ENCODE measurements at regions not wholly inside any gene's neighbourhood (a gene's known extent, or its start where the extent isn't known, plus 50 kb on each side); places are given as distances from the start of the nearest gene placed in this dataset.
"Not testable (repeated sequence)": the region's sequence is repeated elsewhere in the genome, so short reads cannot be mapped to it uniquely, and the experiment has no call there.

DNA sequence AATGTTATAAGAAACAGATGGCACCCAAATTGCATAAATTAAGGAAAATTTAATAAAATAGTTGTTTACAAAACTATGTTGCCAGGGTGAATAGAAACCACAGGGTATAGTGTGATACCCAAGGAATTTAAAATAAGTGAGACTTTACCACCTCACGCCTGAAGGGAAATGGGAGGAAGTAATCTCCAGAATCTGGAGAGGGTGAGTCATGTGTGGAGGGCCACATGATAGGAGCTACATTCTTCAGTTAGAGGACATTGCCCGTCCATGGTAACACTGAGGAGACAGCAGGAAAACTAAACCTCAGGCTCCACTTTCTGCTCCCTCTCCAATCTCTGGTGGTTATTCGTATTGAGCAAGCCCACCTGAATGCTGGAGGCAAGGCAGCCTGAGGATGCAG lies 97.2 kb upstream of the NXPH2 start:
- ATAC-seq, result no peak
- WGBS, 2 donors (ENCODE audit: low coverage in 1 of 2), result 81 to 100% methylated on average over 2 to 3 of the region's 3 CpGs
- no peaks in the 10 kb centered on the region for H3K36me3 ChIP-seq
- H3K4me3 ChIP-seq, result no peak overlapping the region
- H3K9me3 ChIP-seq, result no peaks in the 10 kb centered on the region
- no peak overlapping the region for H3K27ac ChIP-seq
- H3K27me3 ChIP-seq, result no peaks in the 10 kb centered on the region
- TF ChIP-seq POLR2A (IDR thresholded peaks at IDR 0.05), result no peak
- H3K4me1 ChIP-seq, result no peaks in the 10 kb centered on the region

DNA sequence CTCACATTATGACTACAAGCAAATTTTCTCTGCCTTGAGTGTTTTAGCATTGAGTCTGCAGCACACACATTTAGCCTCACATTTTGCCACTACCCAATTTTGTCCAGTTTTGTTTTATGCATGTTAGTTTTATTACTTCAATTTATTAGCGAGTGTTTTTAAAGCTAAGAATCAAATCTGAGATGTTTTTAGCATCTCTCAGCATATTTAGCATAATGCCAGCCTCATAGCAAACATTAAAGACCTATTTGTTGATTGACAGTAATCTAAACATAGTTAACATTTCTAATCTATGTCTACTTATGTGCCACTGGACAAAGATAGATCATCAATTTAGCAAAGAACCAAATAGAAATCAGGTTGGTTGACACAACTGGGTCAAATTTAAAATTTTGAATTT lies 94.1 kb upstream of the NXPH2 start:
- H3K27me3 ChIP-seq, result no peaks in the 10 kb centered on the region
- WGBS, 2 donors (ENCODE audit: low coverage in 1 of 2), result 77 to 80% methylated on average over 1 of the region's 1 CpG
- H3K36me3 ChIP-seq, result no peaks in the 10 kb centered on the region
- no peaks in the 10 kb centered on the region for H3K9me3 ChIP-seq
- TF ChIP-seq EP300 (IDR thresholded peaks at IDR 0.05) (no peak), POLR2AphosphoS5 (IDR thresholded peaks at IDR 0.05) (no peak), POLR2A (IDR thresholded peaks at IDR 0.05) (no peak)
- TF ChIP-seq, protein P1, sequence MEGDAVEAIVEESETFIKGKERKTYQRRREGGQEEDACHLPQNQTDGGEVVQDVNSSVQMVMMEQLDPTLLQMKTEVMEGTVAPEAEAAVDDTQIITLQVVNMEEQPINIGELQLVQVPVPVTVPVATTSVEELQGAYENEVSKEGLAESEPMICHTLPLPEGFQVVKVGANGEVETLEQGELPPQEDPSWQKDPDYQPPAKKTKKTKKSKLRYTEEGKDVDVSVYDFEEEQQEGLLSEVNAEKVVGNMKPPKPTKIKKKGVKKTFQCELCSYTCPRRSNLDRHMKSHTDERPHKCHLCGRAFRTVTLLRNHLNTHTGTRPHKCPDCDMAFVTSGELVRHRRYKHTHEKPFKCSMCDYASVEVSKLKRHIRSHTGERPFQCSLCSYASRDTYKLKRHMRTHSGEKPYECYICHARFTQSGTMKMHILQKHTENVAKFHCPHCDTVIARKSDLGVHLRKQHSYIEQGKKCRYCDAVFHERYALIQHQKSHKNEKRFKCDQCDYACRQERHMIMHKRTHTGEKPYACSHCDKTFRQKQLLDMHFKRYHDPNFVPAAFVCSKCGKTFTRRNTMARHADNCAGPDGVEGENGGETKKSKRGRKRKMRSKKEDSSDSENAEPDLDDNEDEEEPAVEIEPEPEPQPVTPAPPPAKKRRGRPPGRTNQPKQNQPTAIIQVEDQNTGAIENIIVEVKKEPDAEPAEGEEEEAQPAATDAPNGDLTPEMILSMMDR (IDR thresholded peaks at IDR 0.05), result no peak
- no peak overlapping the region for H3K4me3 ChIP-seq
- ATAC-seq, result no peak
- H3K4me1 ChIP-seq, result no peaks in the 10 kb centered on the region
- H3K27ac ChIP-seq, result no peak overlapping the region

DNA sequence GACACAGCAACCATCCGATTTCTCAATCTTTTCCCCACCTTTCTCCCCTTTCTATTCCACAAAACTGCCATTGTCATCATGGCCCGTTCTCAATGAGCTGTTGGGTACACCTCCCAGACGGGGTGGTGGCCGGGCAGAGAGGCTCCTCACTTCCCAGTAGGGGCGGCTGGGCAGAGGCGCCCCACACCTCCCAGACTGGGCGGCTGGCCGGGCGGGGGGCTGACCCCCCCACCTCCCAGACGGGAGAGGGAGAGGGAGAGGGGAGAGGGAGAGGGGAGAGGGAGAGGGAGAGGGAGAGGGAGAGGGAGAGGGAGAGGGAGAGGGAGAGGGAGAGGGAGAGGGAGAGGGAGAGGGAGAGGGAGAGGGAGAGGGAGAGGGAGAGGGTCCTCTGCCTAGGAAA lies 91.9 kb upstream of the NXPH2 start:
- H3K36me3 ChIP-seq, H3K4me3 ChIP-seq, H3K27me3 ChIP-seq, H3K4me1 ChIP-seq, H3K27ac ChIP-seq, H3K9me3 ChIP-seq, ATAC-seq: not testable (repeated sequence)
- 80% methylated on average over 1 of the region's 10 CpGs; no CpG with 5 or more reads in 1 of the 2 donors for WGBS, 2 donors (ENCODE audit: low coverage in 1 of 2)

DNA sequence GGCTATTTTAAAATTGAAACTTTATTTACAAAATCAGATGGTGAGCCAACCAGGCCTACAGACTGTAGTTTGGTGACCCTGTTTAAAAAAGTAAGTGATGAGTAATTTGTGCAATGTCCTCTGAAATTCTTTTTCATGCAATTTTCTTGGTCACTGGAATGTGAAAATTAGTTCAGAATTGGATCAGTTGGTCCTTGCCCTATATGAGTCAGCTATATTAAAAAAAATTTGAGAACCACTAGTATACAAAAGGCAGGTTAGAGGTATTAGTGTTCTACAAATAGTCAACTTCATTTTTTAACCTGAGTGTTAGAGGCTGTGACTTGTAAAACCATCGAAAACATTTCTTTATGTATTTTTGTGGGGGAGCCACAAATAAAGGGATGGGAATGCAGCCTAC lies 91.1 kb upstream of the NXPH2 start:
- TF ChIP-seq EP300 (IDR thresholded peaks at IDR 0.05) (no peak), POLR2AphosphoS5 (IDR thresholded peaks at IDR 0.05) (no peak), POLR2A (IDR thresholded peaks at IDR 0.05) (no peak)
- TF ChIP-seq, protein P1 (IDR thresholded peaks at IDR 0.05), result no peak
- Histone ChIP-seq H3K27ac (no peak overlapping the region), H3K36me3 (no peaks in the 10 kb centered on the region), H3K9me3 (no peaks in the 10 kb centered on the region), H3K4me1 (no peaks in the 10 kb centered on the region), H3K27me3 (no peaks in the 10 kb centered on the region), H3K4me3 (no peak overlapping the region)
- ATAC-seq, result no peak
- 93 to 100% methylated on average over 1 of the region's 1 CpG for WGBS, 2 donors (ENCODE audit: low coverage in 1 of 2)

DNA sequence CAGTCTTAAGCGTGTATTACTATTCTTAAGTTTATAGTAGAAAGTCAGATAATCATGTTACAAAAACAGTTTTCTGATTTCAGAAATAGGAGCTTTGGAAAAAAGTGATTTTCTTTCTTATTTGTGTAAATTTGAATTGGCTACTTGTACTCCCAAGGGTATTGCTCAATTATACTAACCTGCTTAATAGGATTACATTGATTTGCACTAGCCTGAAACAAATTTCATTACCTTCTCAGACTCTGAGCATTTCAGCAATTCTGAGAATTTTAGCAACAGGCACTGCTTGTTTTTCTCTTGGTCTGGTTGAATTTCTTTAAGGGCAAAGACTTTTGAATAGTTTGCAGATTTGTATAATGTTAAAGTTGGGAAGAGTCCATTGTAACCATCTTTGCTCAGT lies 87.2 kb upstream of the NXPH2 start:
- no peak overlapping the region for H3K4me3 ChIP-seq
- H3K27me3 ChIP-seq, result peaks cover 6% of the 10 kb centered on the region
- no peaks in the 10 kb centered on the region for H3K36me3 ChIP-seq
- TF ChIP-seq POLR2A (IDR thresholded peaks at IDR 0.05) (no peak), EP300 (IDR thresholded peaks at IDR 0.05) (no peak), POLR2AphosphoS5 (IDR thresholded peaks at IDR 0.05) (no peak)
- TF ChIP-seq, protein P1 (IDR thresholded peaks at IDR 0.05), result no peak
- H3K27ac ChIP-seq, result no peak overlapping the region
- ATAC-seq, result no peak
- H3K9me3 ChIP-seq, result no peaks in the 10 kb centered on the region
- 65 to 67% methylated on average over 1 of the region's 1 CpG for WGBS, 2 donors (ENCODE audit: low coverage in 1 of 2)
- H3K4me1 ChIP-seq, result no peaks in the 10 kb centered on the region

DNA sequence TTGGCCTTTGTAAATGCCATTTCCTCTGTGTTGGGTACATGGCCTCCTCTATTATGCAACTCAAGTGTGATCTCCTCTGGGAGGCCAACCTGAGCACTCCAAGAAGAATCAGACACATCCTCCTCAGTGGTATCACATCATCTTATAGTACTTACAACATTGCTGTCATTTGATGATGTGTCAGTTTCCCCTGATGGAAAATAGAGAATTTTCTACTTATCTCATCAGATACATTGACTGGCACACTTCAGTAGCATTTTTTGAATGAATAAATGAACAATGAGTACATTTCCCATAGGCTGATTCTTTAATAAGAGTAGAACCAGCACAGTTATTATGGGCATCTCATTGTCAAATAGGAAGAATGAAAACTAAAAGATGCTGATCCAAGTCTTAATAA lies 86.6 kb upstream of the NXPH2 start:
- Histone ChIP-seq H3K36me3 (no peaks in the 10 kb centered on the region), H3K9me3 (no peaks in the 10 kb centered on the region), H3K27ac (no peak overlapping the region), H3K4me1 (no peaks in the 10 kb centered on the region), H3K27me3 (peaks cover 6% of the 10 kb centered on the region), H3K4me3 (no peak overlapping the region)
- ATAC-seq, result no peak
- TF ChIP-seq EP300 (IDR thresholded peaks at IDR 0.05) (no peak), POLR2AphosphoS5 (IDR thresholded peaks at IDR 0.05) (no peak), POLR2A (IDR thresholded peaks at IDR 0.05) (no peak)
- TF ChIP-seq, protein P1 (IDR thresholded peaks at IDR 0.05), result no peak

Data from gastroesophageal sphincter (tissue), 4 donors.